ENCODE measurements at regions not wholly inside any gene's neighbourhood (a gene's known extent, or its start where the extent isn't known, plus 50 kb on each side); places are given as distances from the start of the nearest gene placed in this dataset.

DNA sequence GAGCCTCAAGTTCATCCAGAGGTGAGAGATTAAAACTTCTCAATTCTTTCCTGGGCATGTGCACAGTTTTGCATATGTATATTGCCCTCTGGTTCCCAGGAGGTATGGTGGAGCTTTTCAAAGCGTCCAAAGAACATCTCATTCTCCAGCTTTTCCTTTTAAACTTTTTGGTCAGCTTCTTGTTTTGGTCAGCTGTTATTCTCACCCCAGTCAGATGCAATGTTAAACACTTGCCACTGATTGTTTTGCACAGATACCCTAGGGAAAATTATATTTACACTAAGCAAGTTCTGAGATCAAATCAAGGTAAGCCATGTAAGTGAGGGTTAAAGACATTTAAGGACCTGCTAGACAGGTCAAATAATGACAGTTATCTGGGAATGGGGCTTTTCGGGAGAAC, 261.3 kb downstream of the EDEM1 start:
- TF ChIP-seq, protein P1, sequence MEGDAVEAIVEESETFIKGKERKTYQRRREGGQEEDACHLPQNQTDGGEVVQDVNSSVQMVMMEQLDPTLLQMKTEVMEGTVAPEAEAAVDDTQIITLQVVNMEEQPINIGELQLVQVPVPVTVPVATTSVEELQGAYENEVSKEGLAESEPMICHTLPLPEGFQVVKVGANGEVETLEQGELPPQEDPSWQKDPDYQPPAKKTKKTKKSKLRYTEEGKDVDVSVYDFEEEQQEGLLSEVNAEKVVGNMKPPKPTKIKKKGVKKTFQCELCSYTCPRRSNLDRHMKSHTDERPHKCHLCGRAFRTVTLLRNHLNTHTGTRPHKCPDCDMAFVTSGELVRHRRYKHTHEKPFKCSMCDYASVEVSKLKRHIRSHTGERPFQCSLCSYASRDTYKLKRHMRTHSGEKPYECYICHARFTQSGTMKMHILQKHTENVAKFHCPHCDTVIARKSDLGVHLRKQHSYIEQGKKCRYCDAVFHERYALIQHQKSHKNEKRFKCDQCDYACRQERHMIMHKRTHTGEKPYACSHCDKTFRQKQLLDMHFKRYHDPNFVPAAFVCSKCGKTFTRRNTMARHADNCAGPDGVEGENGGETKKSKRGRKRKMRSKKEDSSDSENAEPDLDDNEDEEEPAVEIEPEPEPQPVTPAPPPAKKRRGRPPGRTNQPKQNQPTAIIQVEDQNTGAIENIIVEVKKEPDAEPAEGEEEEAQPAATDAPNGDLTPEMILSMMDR (IDR thresholded peaks at IDR 0.05; ENCODE audit: borderline replicate concordance, extremely low read depth, insufficient read depth): no peak
- no peak for FAIRE-seq

DNA sequence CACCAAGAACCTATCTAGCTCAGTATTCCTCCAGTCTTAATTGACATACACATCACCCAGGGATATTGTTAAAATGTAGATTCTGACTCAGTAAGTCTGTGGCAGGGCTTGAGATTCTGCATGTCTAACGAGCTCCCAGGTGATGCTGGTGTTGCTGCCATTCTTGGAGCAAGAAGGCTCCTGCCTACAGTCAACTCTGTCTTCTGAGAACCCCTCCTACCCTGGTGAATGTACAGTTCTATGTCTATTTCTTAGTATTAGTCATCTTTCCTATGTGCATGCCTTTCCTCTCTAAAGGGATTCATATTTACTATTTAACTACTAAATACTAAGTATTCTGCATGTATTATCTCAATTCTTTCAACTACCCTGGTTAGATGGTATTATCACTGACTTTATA, 268.7 kb downstream of the EDEM1 start:
- intact Hi-C loops (cut with DNase I): no loop called here
- DNase-seq: no peak

More for the DNA sequence above, 261.3 kb downstream of the EDEM1 start:
- Histone ChIP-seq H3K27me3 (ENCODE audit: control insufficient read depth, insufficient read depth, low read length) (no peaks in the 10 kb centered on the region), H3K27ac (ENCODE audit: low read depth in 2 of 2, low read length in 2 of 2) (no peak overlapping the region), H3K4me3 (ENCODE audit: low read length in 3 of 3) (no peak overlapping the region), H3K9ac (ENCODE audit: low read length in 3 of 3) (no peak overlapping the region), H3K4me1 (ENCODE audit: control insufficient read depth in 2 of 3, insufficient read depth in 2 of 3, low read depth in 1 of 3, low read length in 3 of 3) (no peaks in the 10 kb centered on the region), H3K9me3 (ENCODE audit: control insufficient read depth in 2 of 3, insufficient read depth in 1 of 3, low read length in 3 of 3) (peaks cover 0 to 3% (median 0%) of the 10 kb centered on the region in 3 donors), H3K36me3 (ENCODE audit: control insufficient read depth in 2 of 3, insufficient read depth in 3 of 3, low read length in 3 of 3) (no peaks in the 10 kb centered on the region)
- intact Hi-C loops (cut with DNase I): no loop called here
- DNase-seq: no peak

DNA sequence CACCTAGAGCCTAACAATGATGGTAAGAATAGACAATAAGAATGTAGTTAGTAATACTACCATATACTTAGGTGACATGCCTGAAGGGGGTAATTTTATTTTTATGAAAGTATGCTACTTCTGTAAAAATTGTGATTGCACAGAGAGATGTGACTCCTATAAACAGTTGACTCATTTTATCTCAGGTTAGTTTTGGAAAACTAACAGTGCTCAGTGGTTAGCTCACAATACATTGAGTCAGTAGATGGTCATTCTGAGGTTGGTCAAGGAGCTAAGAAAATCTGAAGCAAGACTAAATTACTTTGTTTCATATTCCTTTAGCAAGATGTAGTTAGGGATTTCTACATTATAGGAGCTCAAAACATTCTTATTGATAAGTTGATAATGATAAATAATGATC, 271.0 kb downstream of the EDEM1 start:
- H3K4me1 ChIP-seq (ENCODE audit: control insufficient read depth in 2 of 3, insufficient read depth in 2 of 3, low read depth in 1 of 3, low read length in 3 of 3): no peaks in the 10 kb centered on the region
- FAIRE-seq (no peak), DNase-seq (no peak)
- H3K27me3 ChIP-seq (ENCODE audit: control insufficient read depth, insufficient read depth, low read length): no peaks in the 10 kb centered on the region
- no peak overlapping the region for H3K4me3 ChIP-seq (ENCODE audit: low read length in 3 of 3)
- TF ChIP-seq, protein P1 (IDR thresholded peaks at IDR 0.05; ENCODE audit: borderline replicate concordance, extremely low read depth, insufficient read depth): no peak
- intact Hi-C loops (cut with DNase I): no loop called here
- H3K36me3 ChIP-seq (ENCODE audit: control insufficient read depth in 2 of 3, insufficient read depth in 3 of 3, low read length in 3 of 3): no peaks in the 10 kb centered on the region
- no peak overlapping the region for H3K9ac ChIP-seq (ENCODE audit: low read length in 3 of 3)
- H3K9me3 ChIP-seq (ENCODE audit: control insufficient read depth in 2 of 3, insufficient read depth in 1 of 3, low read length in 3 of 3): no peaks in the 10 kb centered on the region
- H3K27ac ChIP-seq (ENCODE audit: low read depth in 2 of 2, low read length in 2 of 2): no peak overlapping the region

More for the DNA sequence above, 268.7 kb downstream of the EDEM1 start:
- Histone ChIP-seq H3K27ac (ENCODE audit: low read depth in 2 of 2, low read length in 2 of 2) (no peak overlapping the region), H3K4me3 (ENCODE audit: low read length in 3 of 3) (no peak overlapping the region), H3K4me1 (ENCODE audit: control insufficient read depth in 2 of 3, insufficient read depth in 2 of 3, low read depth in 1 of 3, low read length in 3 of 3) (no peaks in the 10 kb centered on the region), H3K9me3 (ENCODE audit: control insufficient read depth in 2 of 3, insufficient read depth in 1 of 3, low read length in 3 of 3) (no peaks in the 10 kb centered on the region), H3K36me3 (ENCODE audit: control insufficient read depth in 2 of 3, insufficient read depth in 3 of 3, low read length in 3 of 3) (no peaks in the 10 kb centered on the region), H3K9ac (ENCODE audit: low read length in 3 of 3) (no peak overlapping the region), H3K27me3 (ENCODE audit: control insufficient read depth, insufficient read depth, low read length) (no peaks in the 10 kb centered on the region)
- TF ChIP-seq, protein P1 (IDR thresholded peaks at IDR 0.05; ENCODE audit: borderline replicate concordance, extremely low read depth, insufficient read depth): no peak
- no peak for FAIRE-seq

DNA sequence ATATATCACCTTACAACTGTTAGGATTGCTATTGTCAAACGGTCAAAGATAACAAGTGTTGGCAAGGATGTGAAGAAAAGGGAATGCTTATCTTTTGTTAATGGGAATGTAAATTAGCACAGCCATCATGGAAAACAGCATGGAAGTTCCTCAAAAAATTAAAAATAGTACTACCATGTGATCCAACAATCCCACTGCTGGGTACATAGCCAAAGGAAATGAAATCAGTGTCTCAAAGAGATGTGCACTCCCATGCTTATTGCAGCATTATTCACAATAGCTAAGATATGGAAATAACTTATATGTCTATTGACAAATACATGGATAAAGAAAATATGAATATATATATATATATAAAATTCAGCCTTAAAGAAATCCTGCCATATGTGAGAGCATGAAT, 274.6 kb downstream of the EDEM1 start:
- Histone ChIP-seq H3K9me3 (ENCODE audit: control insufficient read depth in 2 of 3, insufficient read depth in 1 of 3, low read length in 3 of 3) (no peaks in the 10 kb centered on the region), H3K4me3 (ENCODE audit: low read length in 3 of 3) (no peak overlapping the region), H3K27me3 (ENCODE audit: control insufficient read depth, insufficient read depth, low read length) (no peaks in the 10 kb centered on the region), H3K4me1 (ENCODE audit: control insufficient read depth in 2 of 3, insufficient read depth in 2 of 3, low read depth in 1 of 3, low read length in 3 of 3) (no peaks in the 10 kb centered on the region), H3K9ac (ENCODE audit: low read length in 3 of 3) (no peak overlapping the region), H3K36me3 (ENCODE audit: control insufficient read depth in 2 of 3, insufficient read depth in 3 of 3, low read length in 3 of 3) (no peaks in the 10 kb centered on the region), H3K27ac (ENCODE audit: low read depth in 2 of 2, low read length in 2 of 2) (no peak overlapping the region)
- FAIRE-seq: no peak
- intact Hi-C loops (cut with DNase I): no loop called here
- DNase-seq: no peak
- TF ChIP-seq, protein P1 (IDR thresholded peaks at IDR 0.05; ENCODE audit: borderline replicate concordance, extremely low read depth, insufficient read depth): no peak

All from kidney (tissue), 13 donors.